DOHH2 (cell line): ENCODE measurements at regions not wholly inside any gene's neighbourhood (a gene's known extent, or its start where the extent isn't known, plus 50 kb on each side); places are given as distances from the start of the nearest gene placed in this dataset.

ENCODE experiments used
- EZH2phosphoT487 ChIP-seq: fragments of 200-600 bp; sonication (generic); IDR thresholded peaks from 2 replicates; pipeline ENCODE4 v1.6.1; 2017; ENCODE audit warnings: borderline replicate concordance, mild to moderate bottlenecking, antibody characterized with exemption, low read length, moderate library complexity, mixed read lengths
- TF ChIP-seq, protein P1 (sequence below): fragments of 200-600 bp; sonication (generic); IDR thresholded peaks from one replicate; pipeline ENCODE4 v1.5.1; 2014; ENCODE audit warnings: antibody characterized with exemption, mild to moderate bottlenecking, low read depth, low read length; ENCODE audit not compliant: poor library complexity, severe bottlenecking

DNA sequence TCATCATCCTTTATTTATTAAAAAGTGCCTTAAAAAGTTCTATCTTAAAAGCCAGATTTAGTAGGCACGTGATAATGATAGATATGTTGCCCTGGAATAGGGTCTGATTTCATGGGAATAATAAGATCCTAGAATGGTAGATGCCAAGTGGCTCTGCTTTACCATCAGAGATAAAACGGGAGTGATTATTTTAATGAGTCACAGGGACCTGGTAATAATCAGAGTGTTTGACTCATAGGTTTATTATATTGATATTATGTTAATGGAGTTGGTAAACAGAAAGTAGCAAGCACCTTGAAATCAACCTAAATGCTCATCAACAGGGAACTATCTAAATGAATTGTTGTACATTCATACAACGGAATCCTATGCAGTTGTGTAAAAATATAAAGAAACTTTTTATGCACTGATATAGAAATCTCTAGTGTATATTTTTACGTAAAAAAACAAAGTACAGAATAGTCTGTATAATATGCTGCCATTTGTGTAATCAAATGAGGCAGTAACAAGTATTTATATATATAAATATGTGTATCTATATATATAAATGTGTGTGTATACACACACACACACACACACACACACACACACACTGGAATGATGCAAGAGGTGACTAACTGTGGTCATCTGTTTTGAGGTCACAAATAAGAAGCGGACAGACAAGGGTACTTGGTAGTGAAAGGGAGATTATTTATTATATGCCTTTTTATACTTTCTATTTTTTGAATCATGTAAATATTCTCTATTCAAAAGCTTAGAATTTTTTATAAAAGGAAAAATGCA, 78.6 kb upstream of the DYNC1I1 start:
- TF ChIP-seq, protein P1, sequence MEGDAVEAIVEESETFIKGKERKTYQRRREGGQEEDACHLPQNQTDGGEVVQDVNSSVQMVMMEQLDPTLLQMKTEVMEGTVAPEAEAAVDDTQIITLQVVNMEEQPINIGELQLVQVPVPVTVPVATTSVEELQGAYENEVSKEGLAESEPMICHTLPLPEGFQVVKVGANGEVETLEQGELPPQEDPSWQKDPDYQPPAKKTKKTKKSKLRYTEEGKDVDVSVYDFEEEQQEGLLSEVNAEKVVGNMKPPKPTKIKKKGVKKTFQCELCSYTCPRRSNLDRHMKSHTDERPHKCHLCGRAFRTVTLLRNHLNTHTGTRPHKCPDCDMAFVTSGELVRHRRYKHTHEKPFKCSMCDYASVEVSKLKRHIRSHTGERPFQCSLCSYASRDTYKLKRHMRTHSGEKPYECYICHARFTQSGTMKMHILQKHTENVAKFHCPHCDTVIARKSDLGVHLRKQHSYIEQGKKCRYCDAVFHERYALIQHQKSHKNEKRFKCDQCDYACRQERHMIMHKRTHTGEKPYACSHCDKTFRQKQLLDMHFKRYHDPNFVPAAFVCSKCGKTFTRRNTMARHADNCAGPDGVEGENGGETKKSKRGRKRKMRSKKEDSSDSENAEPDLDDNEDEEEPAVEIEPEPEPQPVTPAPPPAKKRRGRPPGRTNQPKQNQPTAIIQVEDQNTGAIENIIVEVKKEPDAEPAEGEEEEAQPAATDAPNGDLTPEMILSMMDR: no peak
- no peak for TF ChIP-seq EZH2phosphoT487
